H9 (cell line): ENCODE measurements at regions not wholly inside any gene's neighbourhood (a gene's known extent, or its start where the extent isn't known, plus 50 kb on each side); places are given as distances from the start of the nearest gene placed in this dataset.

Experiments
- DNase-seq: peaks from one replicate; pipeline ENCODE4 v3.0.0-alpha.2; 2017
- H2AFZ ChIP-seq: one replicate; pipeline ENCODE4 v1.6.1; 2013; ENCODE audit warnings: mild to moderate bottlenecking, low read length, control low read depth, moderate library complexity
- H2AK5ac ChIP-seq: 2 replicates; pipeline ENCODE4 v1.6.1; 2013; ENCODE audit warnings: low read length, control low read depth, mixed read lengths; ENCODE audit not compliant: insufficient read length
- H2BK120ac ChIP-seq: one replicate; pipeline ENCODE4 v1.6.1; 2013; ENCODE audit warnings: low read depth, mild to moderate bottlenecking, low read length, control low read depth, inconsistent platforms; ENCODE audit not compliant: poor library complexity, severe bottlenecking
- H2BK12ac ChIP-seq: 2 replicates; pipeline ENCODE4 v1.6.1; 2013; ENCODE audit warnings: low read length, control low read depth, mixed read lengths, low read depth; ENCODE audit not compliant: insufficient read length
- H2BK15ac ChIP-seq: 2 replicates; pipeline ENCODE4 v1.6.1; 2013; ENCODE audit warnings: low read depth, low read length, control low read depth
- H2BK20ac ChIP-seq: one replicate; pipeline ENCODE4 v1.6.1; 2013; ENCODE audit warnings: low read depth, mild to moderate bottlenecking, low read length, control low read depth, inconsistent platforms; ENCODE audit not compliant: poor library complexity, severe bottlenecking
- H2BK5ac ChIP-seq: 2 replicates; pipeline ENCODE4 v1.6.1; 2013; ENCODE audit warnings: low read length, control low read depth, mixed read lengths; ENCODE audit not compliant: insufficient read length
- H3K14ac ChIP-seq: 2 replicates; pipeline ENCODE4 v1.6.1; 2013; ENCODE audit warnings: low read length, control low read depth; ENCODE audit not compliant: insufficient read depth
- H3K18ac ChIP-seq: 2 replicates; pipeline ENCODE4 v1.6.1; 2013; ENCODE audit warnings: low read depth, mild to moderate bottlenecking, mixed read lengths, low read length, control low read depth; ENCODE audit not compliant: insufficient read length
- H3K23ac ChIP-seq: 2 replicates; pipeline ENCODE4 v1.6.1; 2013; ENCODE audit warnings: low read length, control low read depth, mixed read lengths, low read depth; ENCODE audit not compliant: insufficient read length
- H3K23me2 ChIP-seq: 2 replicates; pipeline ENCODE4 v1.6.1; 2013; ENCODE audit warnings: low read depth, mild to moderate bottlenecking, mixed read lengths, low read length, control low read depth; ENCODE audit not compliant: insufficient read length, poor library complexity, severe bottlenecking
- H3K27ac ChIP-seq: 2 replicates; pipeline ENCODE4 v1.5.1; 2013; ENCODE audit warnings: low read length, control low read depth, mixed read lengths, low read depth; ENCODE audit not compliant: insufficient read length
- H3K27me3 ChIP-seq: 2 replicates; pipeline ENCODE4 v1.6.1; 2013; ENCODE audit warnings: low read length, control low read depth, inconsistent platforms; ENCODE audit not compliant: insufficient read depth
- H3K4ac ChIP-seq: 2 replicates; pipeline ENCODE4 v1.6.1; 2013; ENCODE audit warnings: low read depth, mild to moderate bottlenecking, control low read depth, inconsistent platforms, low read length, moderate library complexity
- H3K4me1 ChIP-seq: 2 replicates; pipeline ENCODE4 v1.6.1; 2013; ENCODE audit warnings: low read length, control low read depth, inconsistent platforms; ENCODE audit not compliant: insufficient read depth
- H3K4me2 ChIP-seq: 2 replicates; pipeline ENCODE4 v1.6.1; 2013; ENCODE audit warnings: low read length, control low read depth, mixed read lengths; ENCODE audit not compliant: insufficient read length, insufficient read depth
- H3K56ac ChIP-seq: 2 replicates; pipeline ENCODE4 v1.6.1; 2013; ENCODE audit warnings: low read depth, mild to moderate bottlenecking, mixed read lengths, low read length, control low read depth; ENCODE audit not compliant: insufficient read length
- H3K79me1 ChIP-seq: 2 replicates; pipeline ENCODE4 v1.6.1; 2013; ENCODE audit warnings: low read depth, mild to moderate bottlenecking, moderate library complexity, low read length, control low read depth, inconsistent platforms; ENCODE audit not compliant: insufficient read depth, poor library complexity, severe bottlenecking
- H3K79me2 ChIP-seq: 2 replicates; pipeline ENCODE4 v1.6.1; 2013; ENCODE audit warnings: low read length, control low read depth, inconsistent platforms; ENCODE audit not compliant: insufficient read depth
- H3K9ac ChIP-seq: 2 replicates; pipeline ENCODE4 v1.6.1; 2013; ENCODE audit warnings: low read length, control low read depth, mixed read lengths; ENCODE audit not compliant: insufficient read length; ENCODE audit errors: extremely low read depth
- H3K9me3 ChIP-seq: one replicate; pipeline ENCODE4 v1.6.1; 2013; ENCODE audit warnings: low read depth, low read length, inconsistent platforms; ENCODE audit not compliant: control insufficient read depth
- H3T11ph ChIP-seq: one replicate; pipeline ENCODE4 v1.6.1; 2013; ENCODE audit warnings: mild to moderate bottlenecking, low read length, control low read depth, inconsistent platforms
- H4K20me1 ChIP-seq: one replicate; pipeline ENCODE4 v1.6.1; 2013; ENCODE audit not compliant: control insufficient read depth, insufficient read length, insufficient read depth
- H4K5ac ChIP-seq: 2 replicates; pipeline ENCODE4 v1.6.1; 2013; ENCODE audit warnings: low read depth, mild to moderate bottlenecking, mixed read lengths, low read length, control low read depth; ENCODE audit not compliant: insufficient read length
- H4K8ac ChIP-seq: replicated peaks from 2 replicates; pipeline ENCODE4 v1.6.1; 2013; ENCODE audit warnings: low read length, control low read depth, mixed read lengths, low read depth; ENCODE audit not compliant: insufficient read length
- H4K91ac ChIP-seq: 2 replicates; pipeline ENCODE4 v1.6.1; 2013; ENCODE audit warnings: low read depth, mild to moderate bottlenecking, moderate library complexity, mixed read lengths, low read length, control low read depth; ENCODE audit not compliant: insufficient read length
- H3K27ac Mint-ChIP-seq, 3 experiments: 2 replicates in 2 of 3; 3 replicates in 1 of 3; pipeline ENCODE4 v1.8.0; 2020 to 2021; ENCODE audit warnings: mixed read lengths in 3 of 3, mild to moderate bottlenecking in 1 of 3, moderate library complexity in 1 of 3
- H3K27me3 Mint-ChIP-seq: 2 replicates; pipeline ENCODE4 v1.8.0; 2021; ENCODE audit warnings: low read depth, mild to moderate bottlenecking, moderate library complexity, mixed read lengths
- H3K36me3 Mint-ChIP-seq, 3 experiments: 2 replicates in 2 of 3; 3 replicates in 1 of 3; pipeline ENCODE4 v1.8.0; 2020 to 2021; ENCODE audit warnings: low read depth in 3 of 3, mixed read lengths in 3 of 3; ENCODE audit not compliant: insufficient read depth in 1 of 3
- H3K4me1 Mint-ChIP-seq, 2 experiments: 2 replicates each; pipeline ENCODE4 v1.8.0; 2020; ENCODE audit warnings: mixed read lengths in 2 of 2
- H3K4me3 Mint-ChIP-seq, 2 experiments: 2 replicates in 1 of 2; 3 replicates in 1 of 2; pipeline ENCODE4 v1.8.0; 2020 to 2021; ENCODE audit warnings: mild to moderate bottlenecking in 2 of 2, mixed read lengths in 2 of 2, moderate library complexity in 1 of 2
- H3K9me3 Mint-ChIP-seq, 2 experiments: 2 replicates in 1 of 2; 3 replicates in 1 of 2; pipeline ENCODE4 v1.8.0; 2020; ENCODE audit warnings: mild to moderate bottlenecking in 2 of 2, mixed read lengths in 2 of 2, moderate library complexity in 1 of 2
- WGBS: extraction: QIAGEN DNeasy Blood & Tissue Kit; methylation state at CpG from one replicate; pipeline ENCODE4 v1.1.7; 2013; ENCODE audit warnings: missing lambda C conversion rate, low lambda C conversion rate, mixed read lengths; ENCODE audit not compliant: insufficient read length; ENCODE audit errors: extremely low coverage; 5-methylcytosine and 5-hydroxymethylcytosine counted together
- TF ChIP-seq, protein P1 (sequence below): fragments of 200-600 bp; sonication (generic); conservative IDR thresholded peaks from 3 replicates; pipeline ENCODE4 v1.8.0; 2021; ENCODE audit warnings: antibody characterized with exemption, mild to moderate bottlenecking

DNA sequence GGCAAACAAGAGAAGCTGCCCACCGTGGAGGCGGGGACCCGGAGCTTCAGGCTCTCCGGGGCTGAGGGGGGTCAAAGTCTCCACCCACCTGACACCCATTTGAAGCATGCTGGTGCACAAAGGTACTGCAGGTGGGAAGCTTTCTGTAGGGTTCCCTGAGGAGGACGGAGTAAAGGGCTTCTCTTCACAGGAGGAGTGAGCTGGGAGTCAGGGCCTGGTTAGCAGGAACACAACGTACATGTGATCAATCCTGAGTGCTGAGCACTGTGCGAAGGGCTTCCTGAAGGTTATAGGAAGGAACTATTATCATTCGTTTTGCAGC is 252.9 kb upstream of the RPL38 start:
- Histone ChIP-seq H3K23ac (no peak overlapping the region), H2AFZ (no peak overlapping the region), H2BK12ac (no peak overlapping the region), H4K8ac (no peak overlapping the region), H4K91ac (no peak overlapping the region), H2BK5ac (no peak overlapping the region), H4K20me1 (no peaks in the 10 kb centered on the region), H3K4ac (no peak overlapping the region), H3K18ac (no peak overlapping the region), H2AK5ac (no peak overlapping the region), H3K9me3 (no peaks in the 10 kb centered on the region), H3K4me1 (no peaks in the 10 kb centered on the region), H3T11ph (no peak overlapping the region), H4K5ac (no peak overlapping the region), H3K9ac (no peak overlapping the region), H3K79me2 (no peaks in the 10 kb centered on the region), H2BK120ac (no peak overlapping the region), H2BK20ac (no peak overlapping the region), H3K79me1 (no peaks in the 10 kb centered on the region), H3K27ac (no peak overlapping the region), H3K4me2 (no peak overlapping the region), H3K27me3 (peaks cover 5% of the 10 kb centered on the region; the same call in 1 of the 2 replicates), H3K23me2 (peaks cover 11% of the 10 kb centered on the region), H2BK15ac (no peak overlapping the region), H3K56ac (no peak overlapping the region), H3K14ac (no peak overlapping the region)
- H3K27me3 Mint-ChIP-seq: peaks cover 63% of the 10 kb centered on the region
- peak; percentile 56 for DNase-seq
- no CpG with 5 or more reads among the region's 8 CpGs for WGBS
- TF ChIP-seq, protein P1, sequence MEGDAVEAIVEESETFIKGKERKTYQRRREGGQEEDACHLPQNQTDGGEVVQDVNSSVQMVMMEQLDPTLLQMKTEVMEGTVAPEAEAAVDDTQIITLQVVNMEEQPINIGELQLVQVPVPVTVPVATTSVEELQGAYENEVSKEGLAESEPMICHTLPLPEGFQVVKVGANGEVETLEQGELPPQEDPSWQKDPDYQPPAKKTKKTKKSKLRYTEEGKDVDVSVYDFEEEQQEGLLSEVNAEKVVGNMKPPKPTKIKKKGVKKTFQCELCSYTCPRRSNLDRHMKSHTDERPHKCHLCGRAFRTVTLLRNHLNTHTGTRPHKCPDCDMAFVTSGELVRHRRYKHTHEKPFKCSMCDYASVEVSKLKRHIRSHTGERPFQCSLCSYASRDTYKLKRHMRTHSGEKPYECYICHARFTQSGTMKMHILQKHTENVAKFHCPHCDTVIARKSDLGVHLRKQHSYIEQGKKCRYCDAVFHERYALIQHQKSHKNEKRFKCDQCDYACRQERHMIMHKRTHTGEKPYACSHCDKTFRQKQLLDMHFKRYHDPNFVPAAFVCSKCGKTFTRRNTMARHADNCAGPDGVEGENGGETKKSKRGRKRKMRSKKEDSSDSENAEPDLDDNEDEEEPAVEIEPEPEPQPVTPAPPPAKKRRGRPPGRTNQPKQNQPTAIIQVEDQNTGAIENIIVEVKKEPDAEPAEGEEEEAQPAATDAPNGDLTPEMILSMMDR: peak; percentile 40
- H3K9me3 Mint-ChIP-seq: no peaks in the 10 kb centered on the region; a peak in 1 of 5 replicates
- no peaks in the 10 kb centered on the region; a peak in 1 of 7 replicates for H3K36me3 Mint-ChIP-seq
- no peak overlapping the region for H3K27ac Mint-ChIP-seq
- H3K4me1 Mint-ChIP-seq: peaks cover 6 to 11% of the 10 kb centered on the region in 2 experiments
- H3K4me3 Mint-ChIP-seq: no peak overlapping the region
